Renal cortex interstitium (tissue), 11 donors: ENCODE measurements at regions not wholly inside any gene's neighbourhood (a gene's known extent, or its start where the extent isn't known, plus 50 kb on each side); places are given as distances from the start of the nearest gene placed in this dataset.

Source experiments
- DNase-seq, 11 donors: peaks; one replicate each; pipeline ENCODE4 v3.0.0-alpha.2; 2013; ENCODE audit warnings: low read depth in 9 of 11, low spot score in 4 of 11; ENCODE audit errors: extremely low read depth in 1 of 11

GRCh38 chr18:77551055-77551454, 301.4 kb downstream of the GALR1 start:
- no peak for DNase-seq

- DNase-seq: no peak
Observed at GRCh38 chr18:77552945-77553344, 303.3 kb downstream of the GALR1 start.

DNA sequence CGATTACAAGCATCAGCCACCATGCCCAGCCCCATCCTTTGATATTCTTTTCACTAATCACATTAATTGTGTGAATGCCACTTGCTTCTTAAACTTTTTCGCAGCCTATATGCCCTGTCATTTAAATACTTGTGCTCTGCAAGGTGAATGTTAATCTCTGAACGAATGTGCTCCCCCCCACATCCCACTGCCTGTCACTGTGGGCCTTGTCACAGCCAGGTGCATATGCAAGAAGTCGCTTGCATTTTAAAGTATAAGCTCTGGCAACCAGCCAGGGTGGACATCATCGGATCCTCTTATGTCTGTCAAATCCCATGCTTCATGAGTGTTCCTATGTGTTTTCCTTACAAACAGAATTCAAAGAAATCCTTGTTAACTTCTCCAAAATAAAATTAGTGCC, 304.4 kb downstream of the GALR1 start:
- DNase-seq: no peak

- peak in 10 of 11 donors; percentile 33 to 55 (median 46) for DNase-seq
Observed at GRCh38 chr18:77557046-77557587, 307.5 kb downstream of the GALR1 start.

GRCh38 chr18:77559274-77559910, 309.7 kb downstream of the GALR1 start:
- no peak for DNase-seq

GRCh38 chr18:77560341-77560992, 310.8 kb downstream of the GALR1 start:
- no peak for DNase-seq

DNA sequence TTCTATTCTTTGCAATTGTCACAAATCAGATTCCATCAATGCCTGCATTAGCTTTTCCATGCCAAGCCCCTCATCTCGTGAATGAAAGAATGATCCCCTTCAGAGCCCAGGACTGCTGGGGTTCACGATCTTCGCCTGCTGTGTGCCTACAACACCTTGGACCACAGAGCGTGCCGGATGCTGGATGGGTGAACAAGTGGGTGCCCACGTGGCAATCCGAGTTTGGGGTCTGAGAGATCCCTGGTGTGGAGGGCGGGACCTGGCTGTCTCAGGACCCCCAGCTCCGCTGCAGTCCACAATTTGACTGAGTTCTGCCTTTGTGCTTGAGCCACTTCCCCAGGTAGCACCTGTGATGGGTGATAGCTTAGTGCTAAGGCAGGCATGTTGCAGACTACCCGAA, 317.0 kb downstream of the GALR1 start:
- DNase-seq: no peak

DNA sequence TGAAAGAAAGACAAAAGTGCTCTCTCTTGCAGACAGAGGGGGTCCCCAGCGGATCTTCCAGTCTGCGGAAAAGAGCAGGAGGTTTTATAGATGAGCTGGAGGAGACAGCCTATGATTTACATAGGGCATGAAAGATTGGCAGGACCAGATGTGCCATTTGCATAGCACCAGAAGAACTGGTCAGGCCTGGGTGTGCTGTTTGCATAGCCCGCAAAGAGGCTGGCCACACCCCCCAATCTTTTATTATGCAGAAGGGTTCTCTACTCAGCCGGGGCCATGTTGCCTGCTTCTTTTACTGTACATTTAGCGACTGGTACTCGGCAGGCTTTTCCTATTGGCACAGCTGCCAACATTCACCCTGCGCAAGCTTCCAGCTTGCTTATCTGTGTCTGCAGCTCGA, 317.6 kb downstream of the GALR1 start:
- no peak for DNase-seq

GRCh38 chr18:77571743-77572142, 322.1 kb downstream of the GALR1 start:
- no peak for DNase-seq

DNA sequence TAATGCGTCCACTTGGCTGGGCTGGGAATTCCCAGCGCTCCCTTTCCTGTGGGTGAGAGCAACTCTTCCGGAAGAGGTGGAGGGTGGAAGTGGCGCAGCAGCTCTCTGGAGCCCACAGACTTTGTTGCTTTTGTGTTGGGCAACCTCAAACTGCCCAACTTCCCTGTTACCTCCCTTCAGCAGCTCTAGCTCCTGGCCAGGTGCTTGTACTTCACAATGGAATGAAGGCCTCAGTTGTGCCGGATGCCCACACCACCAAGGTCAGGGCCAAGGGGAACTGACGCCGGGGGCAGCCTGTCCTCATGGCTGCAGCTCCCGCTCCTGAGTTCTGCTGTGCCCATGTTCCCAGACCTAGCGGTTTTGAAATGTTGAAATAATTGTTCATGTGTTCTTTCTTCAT, 322.9 kb downstream of the GALR1 start:
- no peak for DNase-seq

- no peak for DNase-seq
Observed at GRCh38 chr18:77573571-77573970, 323.9 kb downstream of the GALR1 start.

GRCh38 chr18:77590943-77591515, 341.4 kb downstream of the GALR1 start:
- DNase-seq: no peak

GRCh38 chr18:77597726-77598125, 348.1 kb downstream of the GALR1 start:
- no peak for DNase-seq

GRCh38 chr18:77600674-77601073, 351.0 kb downstream of the GALR1 start:
- no peak for DNase-seq

- DNase-seq: no peak
Observed at GRCh38 chr18:77601567-77601966, 351.9 kb downstream of the GALR1 start.

GRCh38 chr18:77607087-77607486, 357.4 kb downstream of the GALR1 start:
- no peak for DNase-seq

DNA sequence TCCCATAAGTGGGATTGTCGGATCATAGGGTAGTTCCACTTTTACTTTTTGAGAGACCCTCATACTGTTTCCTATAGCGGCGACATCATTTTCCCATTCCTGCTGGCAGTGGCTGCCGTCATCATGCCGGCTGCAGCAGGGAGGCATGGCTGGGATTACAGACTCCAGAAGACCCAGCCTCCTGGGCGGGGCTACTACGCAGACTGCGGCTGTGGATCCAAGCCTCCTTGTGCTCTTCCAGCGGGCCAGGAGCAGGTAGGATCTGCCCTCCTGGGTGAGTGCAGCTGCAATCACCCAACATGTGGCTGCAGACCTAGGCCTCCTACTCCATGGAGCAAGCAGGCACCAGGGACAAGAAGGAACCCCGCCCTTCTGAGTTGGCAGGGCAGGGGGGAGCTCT, 359.2 kb downstream of the GALR1 start:
- no peak for DNase-seq

DNA sequence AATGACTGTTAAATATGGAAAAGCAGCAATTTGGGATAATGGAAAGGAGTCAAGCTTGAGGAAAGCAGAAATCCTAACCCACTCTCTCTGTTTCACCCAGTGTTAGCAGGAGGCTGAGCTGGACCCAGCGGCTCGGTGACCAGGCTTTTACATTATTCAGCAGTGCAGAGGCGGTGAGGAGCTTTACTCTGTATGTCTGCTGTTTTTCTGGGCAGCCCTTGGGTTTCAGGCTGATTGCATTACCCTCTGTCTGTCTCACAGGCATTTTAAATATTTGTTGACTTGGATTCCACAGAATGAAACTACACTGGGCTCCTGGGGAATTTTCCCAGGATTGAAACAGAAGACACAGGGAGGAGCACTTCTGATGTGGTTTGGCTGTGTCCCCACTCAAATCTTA, 368.0 kb downstream of the GALR1 start:
- no peak for DNase-seq

- DNase-seq: no peak
Observed at GRCh38 chr18:77619525-77619924, 369.9 kb downstream of the GALR1 start.

DNA sequence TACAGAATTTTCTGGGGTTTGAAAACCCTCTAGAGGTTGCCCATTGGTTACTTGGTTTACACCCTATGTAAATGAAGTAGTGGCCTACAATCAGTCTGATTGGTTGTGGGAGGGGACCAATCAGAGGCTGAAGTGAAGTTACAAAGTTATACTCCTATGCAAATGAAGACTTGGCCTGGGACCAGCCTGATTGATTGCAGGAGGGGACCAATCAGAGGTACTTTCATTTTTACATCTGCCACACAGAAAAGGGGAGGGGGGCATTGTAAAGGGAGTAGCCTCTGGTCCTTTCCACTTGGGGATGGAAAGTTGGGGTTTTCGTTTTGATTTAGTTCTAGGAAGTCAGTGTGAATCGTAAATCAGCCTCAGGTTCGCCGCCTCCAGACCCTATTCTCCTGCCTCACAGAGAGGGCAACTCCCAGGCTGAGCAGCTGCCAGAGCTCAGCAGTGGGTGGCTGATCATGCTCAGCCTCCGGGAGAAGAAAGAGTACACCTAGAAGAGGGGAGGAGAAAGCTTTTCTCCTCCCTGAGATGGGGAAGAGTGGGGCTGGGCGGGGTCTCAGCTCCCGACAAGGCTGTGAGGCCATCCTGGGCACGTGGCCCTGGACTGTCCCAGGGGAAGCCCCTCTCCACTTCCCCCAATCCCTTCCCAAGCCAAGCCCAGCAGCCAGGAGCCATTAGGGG, 372.5 kb downstream of the GALR1 start:
- DNase-seq: no peak
